A673 (cell line): ENCODE measurements at regions not wholly inside any gene's neighbourhood (a gene's known extent, or its start where the extent isn't known, plus 50 kb on each side); places are given as distances from the start of the nearest gene placed in this dataset.

ENCODE experiments used
- EZH2 ChIP-seq: fragments of 200-600 bp; sonication (generic); IDR thresholded peaks from 2 replicates; pipeline ENCODE4 v1.6.1; 2017; ENCODE audit warnings: borderline replicate concordance, low read depth, mild to moderate bottlenecking, mixed read lengths, antibody characterized with exemption, low read length; ENCODE audit not compliant: poor library complexity, severe bottlenecking
- TF ChIP-seq, protein P1 (sequence below): fragments of 300-800, 200-600 bp; sonication (generic); conservative IDR thresholded peaks from 2 replicates; pipeline ENCODE4 v1.5.1; 2017; ENCODE audit warnings: low read depth, mild to moderate bottlenecking, antibody characterized with exemption, low read length, moderate library complexity, mixed read lengths

GRCh38 chr11:112828421-112828820 lies 132.8 kb upstream of the NCAM1 start:
- TF ChIP-seq, protein P1, sequence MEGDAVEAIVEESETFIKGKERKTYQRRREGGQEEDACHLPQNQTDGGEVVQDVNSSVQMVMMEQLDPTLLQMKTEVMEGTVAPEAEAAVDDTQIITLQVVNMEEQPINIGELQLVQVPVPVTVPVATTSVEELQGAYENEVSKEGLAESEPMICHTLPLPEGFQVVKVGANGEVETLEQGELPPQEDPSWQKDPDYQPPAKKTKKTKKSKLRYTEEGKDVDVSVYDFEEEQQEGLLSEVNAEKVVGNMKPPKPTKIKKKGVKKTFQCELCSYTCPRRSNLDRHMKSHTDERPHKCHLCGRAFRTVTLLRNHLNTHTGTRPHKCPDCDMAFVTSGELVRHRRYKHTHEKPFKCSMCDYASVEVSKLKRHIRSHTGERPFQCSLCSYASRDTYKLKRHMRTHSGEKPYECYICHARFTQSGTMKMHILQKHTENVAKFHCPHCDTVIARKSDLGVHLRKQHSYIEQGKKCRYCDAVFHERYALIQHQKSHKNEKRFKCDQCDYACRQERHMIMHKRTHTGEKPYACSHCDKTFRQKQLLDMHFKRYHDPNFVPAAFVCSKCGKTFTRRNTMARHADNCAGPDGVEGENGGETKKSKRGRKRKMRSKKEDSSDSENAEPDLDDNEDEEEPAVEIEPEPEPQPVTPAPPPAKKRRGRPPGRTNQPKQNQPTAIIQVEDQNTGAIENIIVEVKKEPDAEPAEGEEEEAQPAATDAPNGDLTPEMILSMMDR, result no peak
- no peak for TF ChIP-seq EZH2
